Osteoblast (primary cell): ENCODE measurements at regions not wholly inside any gene's neighbourhood (a gene's known extent, or its start where the extent isn't known, plus 50 kb on each side); places are given as distances from the start of the nearest gene placed in this dataset.

Experiments used
- DNase-seq: peaks from one replicate; pipeline ENCODE4 v3.0.0; 2011; ENCODE audit warnings: low spot score, mixed read lengths; ENCODE audit not compliant: insufficient read length; ENCODE audit errors: missing footprints
- H2AFZ ChIP-seq: 2 replicates; pipeline ENCODE4 v1.6.0; 2011; ENCODE audit warnings: mild to moderate bottlenecking, low read length
- H3K27ac ChIP-seq: 2 replicates; pipeline ENCODE4 v1.5.1; 2011; ENCODE audit warnings: mild to moderate bottlenecking, low read depth, low read length, moderate library complexity
- H3K27me3 ChIP-seq: 2 replicates; pipeline ENCODE4 v1.6.0; 2012; ENCODE audit warnings: mild to moderate bottlenecking, control low read depth, inconsistent platforms, low read length, moderate library complexity; ENCODE audit not compliant: insufficient read depth
- H3K36me3 ChIP-seq: 2 replicates; pipeline ENCODE4 v1.5.1; 2011; ENCODE audit warnings: mild to moderate bottlenecking, low read length, control low read depth, moderate library complexity; ENCODE audit not compliant: insufficient read depth
- H3K4me1 ChIP-seq: 2 replicates; pipeline ENCODE4 v1.5.1; 2011; ENCODE audit warnings: mild to moderate bottlenecking, low read length, control low read depth, moderate library complexity; ENCODE audit not compliant: insufficient read depth
- H3K4me2 ChIP-seq: 2 replicates; pipeline ENCODE4 v1.6.0; 2011; ENCODE audit warnings: mild to moderate bottlenecking, low read length; ENCODE audit not compliant: insufficient read depth
- H3K4me3 ChIP-seq: fragments of 200-600 bp; sonication (generic); 3 replicates; pipeline ENCODE4 v1.5.1; 2012; ENCODE audit warnings: mild to moderate bottlenecking, low read length, inconsistent platforms; ENCODE audit not compliant: insufficient read depth
- H3K79me2 ChIP-seq: 2 replicates; pipeline ENCODE4 v1.6.0; 2012; ENCODE audit warnings: mild to moderate bottlenecking, low read length, control low read depth, inconsistent platforms; ENCODE audit not compliant: insufficient read depth
- H3K9me3 ChIP-seq: 2 replicates; pipeline ENCODE4 v1.5.1; 2011; ENCODE audit warnings: low read depth, low read length, control low read depth
- H4K20me1 ChIP-seq: 2 replicates; pipeline ENCODE4 v1.6.0; 2012; ENCODE audit warnings: mild to moderate bottlenecking, low read length, control low read depth; ENCODE audit not compliant: insufficient read depth
- CTCF ChIP-seq: IDR thresholded peaks from 2 replicates; pipeline ENCODE4 v1.5.1; 2011; ENCODE audit warnings: mild to moderate bottlenecking, low read depth, low read length, moderate library complexity; ENCODE audit errors: extremely low read depth

- H3K4me2 ChIP-seq: no peak overlapping the region
- no peaks in the 10 kb centered on the region for H3K27me3 ChIP-seq
- no peak overlapping the region for H3K27ac ChIP-seq
- no peak overlapping the region for H2AFZ ChIP-seq
- H4K20me1 ChIP-seq: no peaks in the 10 kb centered on the region
- H3K4me3 ChIP-seq: no peak overlapping the region
- no peak for TF ChIP-seq CTCF
- H3K4me1 ChIP-seq: no peaks in the 10 kb centered on the region
- no peaks in the 10 kb centered on the region for H3K9me3 ChIP-seq
- DNase-seq: no peak
- no peaks in the 10 kb centered on the region for H3K79me2 ChIP-seq
- no peaks in the 10 kb centered on the region for H3K36me3 ChIP-seq
These were observed 217.5 kb downstream of the TMEM200A start for GRCh38 chr6:130583268-130583667.

DNA sequence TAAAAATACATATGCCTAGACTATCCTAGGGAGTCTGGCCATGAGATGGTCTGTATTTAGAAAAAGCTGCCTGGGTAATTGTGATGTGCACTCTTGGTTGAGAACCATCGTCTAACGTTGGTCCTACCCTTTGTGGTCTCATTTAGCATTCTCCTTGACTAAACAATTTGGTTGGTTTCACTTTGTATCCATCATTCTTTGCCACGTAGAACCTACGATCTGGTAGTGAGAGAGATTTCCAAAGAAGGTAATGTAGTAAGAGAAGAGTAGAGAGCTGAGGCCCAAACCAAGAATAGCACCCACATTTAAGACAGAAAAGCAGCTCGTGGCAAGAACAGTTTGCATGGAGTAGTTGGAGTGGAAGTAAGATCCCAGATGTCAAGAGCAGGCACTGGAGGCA, 219.8 kb downstream of the TMEM200A start:
- Histone ChIP-seq H3K27me3 (no peaks in the 10 kb centered on the region), H3K9me3 (no peaks in the 10 kb centered on the region), H4K20me1 (no peaks in the 10 kb centered on the region), H3K36me3 (no peaks in the 10 kb centered on the region), H3K4me1 (no peaks in the 10 kb centered on the region), H3K4me2 (no peak overlapping the region), H3K27ac (no peak overlapping the region), H3K79me2 (no peaks in the 10 kb centered on the region), H3K4me3 (no peak overlapping the region), H2AFZ (peak overlapping the region; percentile 5)
- no peak for TF ChIP-seq CTCF
- DNase-seq: no peak

DNA sequence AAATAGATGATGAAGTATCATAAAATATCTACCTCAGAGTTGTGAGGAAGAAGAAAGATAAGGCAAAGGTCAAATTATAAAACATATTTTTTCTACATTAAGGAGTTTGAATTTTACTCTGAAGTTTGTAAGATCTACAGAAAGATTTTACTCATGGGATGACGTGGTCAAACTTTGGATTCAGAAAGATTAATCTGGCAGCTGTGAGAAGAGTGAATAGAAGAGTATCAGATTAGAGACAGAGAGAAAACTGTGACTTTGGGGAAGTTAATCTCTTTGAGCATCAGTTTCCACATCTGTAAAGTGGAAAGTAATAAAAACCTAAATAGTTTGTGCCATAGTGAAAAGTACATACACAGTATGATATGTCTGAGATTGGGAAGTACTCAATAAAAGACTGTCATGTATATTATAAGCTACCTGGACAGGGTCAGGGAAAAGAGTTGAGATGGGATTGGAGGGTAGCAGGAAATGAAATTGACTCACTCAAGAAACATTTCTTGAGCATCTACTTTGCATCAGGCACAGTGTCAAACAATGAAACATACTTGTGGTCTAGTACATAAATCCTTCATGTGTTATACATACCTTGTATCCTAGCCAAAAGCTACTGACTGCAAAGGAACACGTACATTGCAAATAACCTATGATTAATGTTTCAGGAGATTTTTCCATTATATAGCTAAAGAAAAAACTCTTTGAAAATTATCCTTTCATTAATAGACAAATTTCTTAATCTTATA, 222.1 kb downstream of the TMEM200A start:
- Histone ChIP-seq H3K27me3 (no peaks in the 10 kb centered on the region), H3K4me3 (no peak overlapping the region), H3K36me3 (no peaks in the 10 kb centered on the region), H3K4me1 (no peaks in the 10 kb centered on the region), H2AFZ (no peak overlapping the region), H3K27ac (no peak overlapping the region), H3K9me3 (peaks cover 2% of the 10 kb centered on the region), H3K4me2 (no peak overlapping the region), H4K20me1 (no peaks in the 10 kb centered on the region), H3K79me2 (no peaks in the 10 kb centered on the region)
- no peak for TF ChIP-seq CTCF
- peak; percentile 83 for DNase-seq

DNA sequence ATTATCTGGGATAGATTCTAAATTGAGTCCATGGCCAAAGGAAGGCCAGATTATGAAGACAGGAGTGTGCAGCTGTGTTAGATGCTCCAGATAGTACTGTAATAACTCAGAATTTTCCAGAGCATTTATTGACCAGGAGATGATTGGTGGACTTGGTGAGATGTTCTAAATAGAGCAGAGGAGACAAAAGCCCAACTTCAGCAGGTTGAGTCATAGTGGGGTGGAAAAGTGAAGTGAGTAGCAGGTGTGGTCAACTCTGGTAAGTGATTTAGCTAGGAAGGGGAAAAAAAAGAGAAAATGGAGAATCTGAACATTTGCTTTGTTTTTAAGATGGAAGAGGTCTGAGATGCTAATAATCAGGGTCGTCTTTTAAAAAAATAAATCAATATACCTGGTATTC, 227.4 kb downstream of the TMEM200A start:
- Histone ChIP-seq H3K27me3 (no peaks in the 10 kb centered on the region), H3K79me2 (no peaks in the 10 kb centered on the region), H3K9me3 (peaks cover 2% of the 10 kb centered on the region), H3K27ac (no peak overlapping the region), H3K4me3 (no peak overlapping the region), H3K4me1 (peaks cover 7% of the 10 kb centered on the region), H3K4me2 (no peak overlapping the region), H2AFZ (no peak overlapping the region), H4K20me1 (no peaks in the 10 kb centered on the region), H3K36me3 (no peaks in the 10 kb centered on the region)
- TF ChIP-seq CTCF: no peak
- DNase-seq: no peak
